OCI-LY1 (cell line): ENCODE measurements at regions not wholly inside any gene's neighbourhood (a gene's known extent, or its start where the extent isn't known, plus 50 kb on each side); places are given as distances from the start of the nearest gene placed in this dataset.

Source experiments
- H2AFZ ChIP-seq: fragments of 200-600 bp; sonication (generic), shearing (Covaris generic); 2 replicates; pipeline ENCODE4 v1.6.0; 2014; ENCODE audit warnings: antibody characterized with exemption, mild to moderate bottlenecking, low read length
- H3F3A ChIP-seq: fragments of 200-600 bp; sonication (generic), shearing (Covaris generic); 2 replicates; pipeline ENCODE4 v1.6.0; 2014; ENCODE audit warnings: mild to moderate bottlenecking, antibody characterized with exemption, low read length, moderate library complexity; ENCODE audit not compliant: insufficient read depth
- H3K27ac ChIP-seq: fragments of 200-600 bp; sonication (generic); 2 replicates; pipeline ENCODE4 v1.5.1; 2014; ENCODE audit warnings: low read length, mixed run types, mild to moderate bottlenecking, low read depth; ENCODE audit not compliant: poor library complexity, severe bottlenecking
- H3K27me3 ChIP-seq: fragments of 200-600 bp; sonication (generic); 2 replicates; pipeline ENCODE4 v1.6.0; 2014; ENCODE audit warnings: antibody characterized with exemption, mild to moderate bottlenecking, low read length, moderate library complexity; ENCODE audit not compliant: insufficient read depth
- H3K36me3 ChIP-seq: fragments of 200-600 bp; sonication (generic); 2 replicates; pipeline ENCODE4 v1.6.1; 2014; ENCODE audit warnings: mild to moderate bottlenecking, antibody characterized with exemption, low read length, moderate library complexity, mixed read lengths; ENCODE audit not compliant: insufficient read depth
- H3K4me1 ChIP-seq: fragments of 200-600 bp; sonication (generic); 2 replicates; pipeline ENCODE4 v1.5.1; 2014; ENCODE audit warnings: mild to moderate bottlenecking, low read length, moderate library complexity; ENCODE audit not compliant: insufficient read depth, severe bottlenecking
- H3K4me2 ChIP-seq: fragments of 200-600 bp; sonication (generic), shearing (Covaris generic); 2 replicates; pipeline ENCODE4 v1.6.1; 2014; ENCODE audit warnings: low read length
- H3K4me3 ChIP-seq: fragments of 200-600 bp; sonication (generic); 2 replicates; pipeline ENCODE4 v1.5.1; 2014; ENCODE audit warnings: low read length, low read depth, mild to moderate bottlenecking, mixed read lengths; ENCODE audit not compliant: poor library complexity, severe bottlenecking
- H3K79me2 ChIP-seq: fragments of 200-600 bp; shearing (Covaris generic); 2 replicates; pipeline ENCODE4 v1.6.1; 2016; ENCODE audit warnings: mixed run types, low read length, mixed read lengths; ENCODE audit not compliant: insufficient read depth
- H3K9ac ChIP-seq: fragments of 200-600 bp; sonication (generic), shearing (Covaris generic); 2 replicates; pipeline ENCODE4 v1.6.1; 2014; ENCODE audit warnings: mild to moderate bottlenecking, low read length, mixed read lengths
- H3K9me2 ChIP-seq: fragments of 200-600 bp; sonication (generic), shearing (Covaris generic); 2 replicates; pipeline ENCODE4 v1.6.1; 2014; ENCODE audit warnings: low read depth, mild to moderate bottlenecking, low read length, mixed read lengths
- H3K9me3 ChIP-seq: fragments of 200-600 bp; shearing (Covaris generic); 2 replicates; pipeline ENCODE4 v1.6.1; 2014; ENCODE audit warnings: low read length, mixed read lengths
- H4K20me1 ChIP-seq: fragments of 200-600 bp; sonication (generic), shearing (Covaris generic); 2 replicates; pipeline ENCODE4 v1.6.0; 2016; ENCODE audit warnings: mild to moderate bottlenecking, low read length; ENCODE audit not compliant: insufficient read depth
- EZH2 ChIP-seq: fragments of 200-600 bp; sonication (generic), shearing (Covaris generic); IDR thresholded peaks from 2 replicates; pipeline ENCODE4 v1.8.0; 2017; ENCODE audit warnings: borderline replicate concordance, mixed run types, mild to moderate bottlenecking, antibody characterized with exemption, low read length, moderate library complexity, mixed read lengths
- TF ChIP-seq, protein P1 (sequence below): fragments of 200-600 bp; sonication (generic), shearing (Covaris generic); IDR thresholded peaks from 2 replicates; pipeline ENCODE4 v1.5.1; 2017; ENCODE audit warnings: mild to moderate bottlenecking, antibody characterized with exemption, low read length, moderate library complexity, mixed read lengths

- H3K9ac ChIP-seq: no peak overlapping the region
- no peaks in the 10 kb centered on the region; the same call in 1 of the 2 replicates for H3K9me2 ChIP-seq
- no peaks in the 10 kb centered on the region for H3K4me1 ChIP-seq
- H3K4me2 ChIP-seq: no peak overlapping the region
- H3K9me3 ChIP-seq: no peaks in the 10 kb centered on the region
- no peaks in the 10 kb centered on the region for H4K20me1 ChIP-seq
- no peaks in the 10 kb centered on the region for H3K36me3 ChIP-seq
- no peaks in the 10 kb centered on the region for H3F3A ChIP-seq
- H3K4me3 ChIP-seq: no peak overlapping the region
- no peaks in the 10 kb centered on the region for H3K27me3 ChIP-seq
- H3K79me2 ChIP-seq: no peaks in the 10 kb centered on the region
- H2AFZ ChIP-seq: no peak overlapping the region
- TF ChIP-seq, protein P1, sequence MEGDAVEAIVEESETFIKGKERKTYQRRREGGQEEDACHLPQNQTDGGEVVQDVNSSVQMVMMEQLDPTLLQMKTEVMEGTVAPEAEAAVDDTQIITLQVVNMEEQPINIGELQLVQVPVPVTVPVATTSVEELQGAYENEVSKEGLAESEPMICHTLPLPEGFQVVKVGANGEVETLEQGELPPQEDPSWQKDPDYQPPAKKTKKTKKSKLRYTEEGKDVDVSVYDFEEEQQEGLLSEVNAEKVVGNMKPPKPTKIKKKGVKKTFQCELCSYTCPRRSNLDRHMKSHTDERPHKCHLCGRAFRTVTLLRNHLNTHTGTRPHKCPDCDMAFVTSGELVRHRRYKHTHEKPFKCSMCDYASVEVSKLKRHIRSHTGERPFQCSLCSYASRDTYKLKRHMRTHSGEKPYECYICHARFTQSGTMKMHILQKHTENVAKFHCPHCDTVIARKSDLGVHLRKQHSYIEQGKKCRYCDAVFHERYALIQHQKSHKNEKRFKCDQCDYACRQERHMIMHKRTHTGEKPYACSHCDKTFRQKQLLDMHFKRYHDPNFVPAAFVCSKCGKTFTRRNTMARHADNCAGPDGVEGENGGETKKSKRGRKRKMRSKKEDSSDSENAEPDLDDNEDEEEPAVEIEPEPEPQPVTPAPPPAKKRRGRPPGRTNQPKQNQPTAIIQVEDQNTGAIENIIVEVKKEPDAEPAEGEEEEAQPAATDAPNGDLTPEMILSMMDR: no peak
- TF ChIP-seq EZH2: no peak
- H3K27ac ChIP-seq: no peak overlapping the region
Measured at GRCh38 chr9:2913026-2913425, 69.1 kb upstream of the PUM3 start.

DNA sequence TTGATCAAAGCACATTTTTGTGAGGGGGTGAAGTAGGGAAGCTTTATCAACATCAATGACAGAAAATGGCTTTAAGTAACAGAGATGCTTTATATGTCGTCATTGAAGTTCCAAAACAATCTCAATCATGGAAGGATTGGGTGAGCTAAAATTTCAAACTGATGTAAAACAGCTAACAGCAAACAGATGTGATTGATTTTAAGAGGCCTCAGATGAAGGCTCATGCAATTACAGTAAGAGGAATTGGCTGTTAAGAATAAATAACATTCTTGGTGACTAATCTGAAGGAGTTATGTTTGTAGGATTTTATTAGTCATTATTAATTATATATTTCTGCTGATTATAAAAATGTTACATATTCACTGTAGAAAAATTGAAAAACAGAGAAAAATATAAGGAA, 63.5 kb upstream of the PUM3 start:
- H3K9ac ChIP-seq: no peak overlapping the region
- no peak overlapping the region for H3K27ac ChIP-seq
- H3K27me3 ChIP-seq: no peaks in the 10 kb centered on the region
- H3K9me3 ChIP-seq: no peaks in the 10 kb centered on the region
- H4K20me1 ChIP-seq: no peaks in the 10 kb centered on the region
- H3K4me2 ChIP-seq: no peak overlapping the region
- H3K9me2 ChIP-seq: no peaks in the 10 kb centered on the region
- no peaks in the 10 kb centered on the region for H3K36me3 ChIP-seq
- H2AFZ ChIP-seq: no peak overlapping the region
- H3K4me3 ChIP-seq: no peak overlapping the region
- H3F3A ChIP-seq: no peaks in the 10 kb centered on the region
- H3K4me1 ChIP-seq: no peaks in the 10 kb centered on the region
- TF ChIP-seq EZH2: no peak
- TF ChIP-seq, protein P1: no peak
- H3K79me2 ChIP-seq: no peaks in the 10 kb centered on the region

GRCh38 chr9:2904242-2904930, 60.5 kb upstream of the PUM3 start:
- Histone ChIP-seq H2AFZ (no peak overlapping the region), H3K4me2 (no peak overlapping the region)

More at GRCh38 chr9:2904242-2904930, 60.5 kb upstream of the PUM3 start:
- Histone ChIP-seq H3F3A (no peaks in the 10 kb centered on the region), H3K9ac (no peak overlapping the region), H3K9me2 (no peaks in the 10 kb centered on the region), H3K36me3 (no peaks in the 10 kb centered on the region), H4K20me1 (no peaks in the 10 kb centered on the region), H3K4me3 (no peak overlapping the region), H3K79me2 (no peaks in the 10 kb centered on the region), H3K27ac (no peak overlapping the region), H3K4me1 (no peaks in the 10 kb centered on the region), H3K27me3 (no peaks in the 10 kb centered on the region), H3K9me3 (no peaks in the 10 kb centered on the region)
- no peak for TF ChIP-seq EZH2
- TF ChIP-seq, protein P1: no peak
